Endothelial cell of umbilical vein (primary cell): ENCODE measurements at regions not wholly inside any gene's neighbourhood (a gene's known extent, or its start where the extent isn't known, plus 50 kb on each side); places are given as distances from the start of the nearest gene placed in this dataset.

Experiments
- CTCF ChIP-seq, 2 donors: IDR thresholded peaks; 1 replicate in 1 of 2; 2 replicates in 1 of 2; pipeline ENCODE4 v1.5.1; 2011; ENCODE audit warnings: low read length in 2 of 2, mild to moderate bottlenecking in 2 of 2, moderate library complexity in 2 of 2, control low read depth in 1 of 2, inconsistent platforms in 1 of 2, low read depth in 1 of 2; ENCODE audit not compliant: insufficient read depth in 1 of 2; ENCODE audit errors: extremely low read depth in 1 of 2
- EZH2 ChIP-seq: IDR thresholded peaks from 2 replicates; pipeline ENCODE4 v1.6.1; 2012; ENCODE audit warnings: borderline replicate concordance, low read depth, mild to moderate bottlenecking, moderate library complexity, low read length, inconsistent platforms; ENCODE audit not compliant: severe bottlenecking
- GATA2 ChIP-seq: IDR thresholded peaks from 2 replicates; pipeline ENCODE4 v1.7.0; 2011; ENCODE audit warnings: low read depth, mild to moderate bottlenecking, moderate library complexity, mixed read lengths, low read length; ENCODE audit not compliant: insufficient read length, insufficient read depth
- POLR2A ChIP-seq: IDR thresholded peaks from 2 replicates; pipeline ENCODE4 v1.6.1; 2012; ENCODE audit warnings: low read depth, mild to moderate bottlenecking, control low read depth, low read length

GRCh38 chr4:180462116-180462515, 1781.1 kb upstream of the TENM3 start:
- no peak for TF ChIP-seq CTCF (IDR thresholded peaks at IDR 0.05; ENCODE audit: extremely low read depth in 1 of 2, insufficient read depth in 1 of 2, low read depth in 1 of 2, low read length in 2 of 2)
- no peak for TF ChIP-seq GATA2
- no peak for TF ChIP-seq POLR2A
- no peak for TF ChIP-seq EZH2
